ENCODE measurements at regions not wholly inside any gene's neighbourhood (a gene's known extent, or its start where the extent isn't known, plus 50 kb on each side); places are given as distances from the start of the nearest gene placed in this dataset.

GRCh38 chr18:22790545-22791309, 142.4 kb upstream of the RBBP8 start:
- no peak for TF ChIP-seq CBX8 (IDR thresholded peaks at IDR 0.05)
- TF ChIP-seq POLR2A (IDR thresholded peaks at IDR 0.05; ENCODE audit: low read length): no peak
- no peak for TF ChIP-seq CTCF (IDR thresholded peaks at IDR 0.05)
- TF ChIP-seq, protein P1, sequence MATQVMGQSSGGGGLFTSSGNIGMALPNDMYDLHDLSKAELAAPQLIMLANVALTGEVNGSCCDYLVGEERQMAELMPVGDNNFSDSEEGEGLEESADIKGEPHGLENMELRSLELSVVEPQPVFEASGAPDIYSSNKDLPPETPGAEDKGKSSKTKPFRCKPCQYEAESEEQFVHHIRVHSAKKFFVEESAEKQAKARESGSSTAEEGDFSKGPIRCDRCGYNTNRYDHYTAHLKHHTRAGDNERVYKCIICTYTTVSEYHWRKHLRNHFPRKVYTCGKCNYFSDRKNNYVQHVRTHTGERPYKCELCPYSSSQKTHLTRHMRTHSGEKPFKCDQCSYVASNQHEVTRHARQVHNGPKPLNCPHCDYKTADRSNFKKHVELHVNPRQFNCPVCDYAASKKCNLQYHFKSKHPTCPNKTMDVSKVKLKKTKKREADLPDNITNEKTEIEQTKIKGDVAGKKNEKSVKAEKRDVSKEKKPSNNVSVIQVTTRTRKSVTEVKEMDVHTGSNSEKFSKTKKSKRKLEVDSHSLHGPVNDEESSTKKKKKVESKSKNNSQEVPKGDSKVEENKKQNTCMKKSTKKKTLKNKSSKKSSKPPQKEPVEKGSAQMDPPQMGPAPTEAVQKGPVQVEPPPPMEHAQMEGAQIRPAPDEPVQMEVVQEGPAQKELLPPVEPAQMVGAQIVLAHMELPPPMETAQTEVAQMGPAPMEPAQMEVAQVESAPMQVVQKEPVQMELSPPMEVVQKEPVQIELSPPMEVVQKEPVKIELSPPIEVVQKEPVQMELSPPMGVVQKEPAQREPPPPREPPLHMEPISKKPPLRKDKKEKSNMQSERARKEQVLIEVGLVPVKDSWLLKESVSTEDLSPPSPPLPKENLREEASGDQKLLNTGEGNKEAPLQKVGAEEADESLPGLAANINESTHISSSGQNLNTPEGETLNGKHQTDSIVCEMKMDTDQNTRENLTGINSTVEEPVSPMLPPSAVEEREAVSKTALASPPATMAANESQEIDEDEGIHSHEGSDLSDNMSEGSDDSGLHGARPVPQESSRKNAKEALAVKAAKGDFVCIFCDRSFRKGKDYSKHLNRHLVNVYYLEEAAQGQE (IDR thresholded peaks at IDR 0.05): no peak
- TF ChIP-seq RNF2 (IDR thresholded peaks at IDR 0.05; ENCODE audit: borderline replicate concordance, low read depth): no peak
- no peak for TF ChIP-seq PHF8 (IDR thresholded peaks at IDR 0.05; ENCODE audit: borderline replicate concordance, low read depth)
- no peak for TF ChIP-seq ELK1 (IDR thresholded peaks at IDR 0.05; ENCODE audit: low read depth, low read length)
- TF ChIP-seq JUN (IDR thresholded peaks at IDR 0.05): no peak
- no peak for TF ChIP-seq MAFK (IDR thresholded peaks at IDR 0.05; ENCODE audit: partially characterized antibody)
- no peak for TF ChIP-seq HOXA7 (CRISPR knock-in tag; IDR thresholded peaks at IDR 0.05)
